ENCODE measurements at regions not wholly inside any gene's neighbourhood (a gene's known extent, or its start where the extent isn't known, plus 50 kb on each side); places are given as distances from the start of the nearest gene placed in this dataset.
"Not testable (repeated sequence)": the region's sequence is repeated elsewhere in the genome, so short reads cannot be mapped to it uniquely, and the experiment has no call there.

DNA sequence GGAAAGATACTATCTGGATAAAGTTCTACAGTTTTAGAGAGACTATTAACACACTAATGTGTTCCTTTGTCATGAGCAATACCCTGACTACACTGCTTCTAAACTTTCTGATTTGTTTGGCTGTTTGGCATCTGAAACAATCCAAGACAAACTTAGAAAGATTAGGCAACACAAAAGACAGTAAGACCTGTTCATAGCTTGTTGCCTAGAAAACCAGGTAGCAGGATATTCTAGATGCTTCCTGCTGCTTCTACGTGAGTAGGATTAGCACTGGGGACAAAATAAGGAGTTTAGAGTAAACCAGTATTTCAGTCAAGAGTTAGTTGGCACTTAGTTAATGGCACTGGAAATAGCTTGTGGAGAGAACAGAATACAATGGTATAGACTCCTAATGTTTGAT lies 256.5 kb downstream of the ZNF37A start:
- TF ChIP-seq TAF1 (IDR thresholded peaks at IDR 0.05; ENCODE audit: borderline replicate concordance, low read depth, low read length); POLR2A (IDR thresholded peaks at IDR 0.05; ENCODE audit: low read depth, low read length): not testable (repeated sequence)
